HG03575 (cell line): ENCODE measurements at regions not wholly inside any gene's neighbourhood (a gene's known extent, or its start where the extent isn't known, plus 50 kb on each side); places are given as distances from the start of the nearest gene placed in this dataset.

Experiments
- ATAC-seq: cut with Tn5 transposase; IDR thresholded peaks from one replicate; pipeline ENCODE4 v1.9.1; 2021; ENCODE audit not compliant: unreplicated experiment, insufficient number of reproducible peaks, low FRiP score; ENCODE audit errors: extremely low read depth

GRCh38 chr3:189531271-189531670, 99.9 kb upstream of the TP63 start:
- no peak for ATAC-seq

DNA sequence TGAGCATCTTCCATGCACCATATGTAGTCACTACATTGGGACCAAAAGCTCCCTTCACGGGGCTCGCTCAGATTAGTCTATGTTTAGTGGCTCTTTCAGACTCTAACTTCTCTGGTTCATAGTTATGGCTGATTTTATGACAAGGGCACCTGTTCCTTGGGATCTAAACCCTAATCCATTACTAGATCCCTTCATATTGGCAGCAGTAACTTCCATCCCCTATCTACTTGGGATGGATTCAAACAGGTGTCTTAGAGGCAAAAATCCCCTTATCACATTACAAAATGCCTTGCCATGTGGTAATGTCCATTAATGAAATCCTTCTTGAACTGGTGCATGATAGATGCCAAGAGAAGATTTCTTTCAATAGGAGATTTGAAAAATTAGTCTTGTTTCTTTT, 96.7 kb upstream of the TP63 start:
- ATAC-seq: no peak

DNA sequence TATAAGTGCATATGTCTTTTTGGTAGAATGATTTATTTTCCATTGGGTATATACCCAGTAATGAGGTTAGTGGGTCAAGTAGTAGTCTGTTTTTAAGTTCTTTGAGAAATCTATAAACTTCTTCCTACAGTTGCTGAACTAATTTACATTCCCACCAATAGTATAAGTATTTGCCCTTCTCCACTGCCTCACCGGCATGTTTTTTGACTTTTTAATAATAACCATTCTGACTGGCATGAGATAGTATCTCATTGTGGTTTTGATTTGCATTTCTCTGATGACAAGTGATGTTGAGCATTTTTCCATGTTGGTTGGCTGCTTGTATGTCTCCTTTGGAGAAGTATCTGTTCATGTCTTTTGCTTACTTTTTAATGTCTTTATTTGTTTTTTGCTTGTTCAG, 94.1 kb upstream of the TP63 start:
- ATAC-seq: no peak

GRCh38 chr3:189547448-189547847, 83.7 kb upstream of the TP63 start:
- ATAC-seq: no peak

GRCh38 chr3:189548053-189548452, 83.1 kb upstream of the TP63 start:
- ATAC-seq: no peak

DNA sequence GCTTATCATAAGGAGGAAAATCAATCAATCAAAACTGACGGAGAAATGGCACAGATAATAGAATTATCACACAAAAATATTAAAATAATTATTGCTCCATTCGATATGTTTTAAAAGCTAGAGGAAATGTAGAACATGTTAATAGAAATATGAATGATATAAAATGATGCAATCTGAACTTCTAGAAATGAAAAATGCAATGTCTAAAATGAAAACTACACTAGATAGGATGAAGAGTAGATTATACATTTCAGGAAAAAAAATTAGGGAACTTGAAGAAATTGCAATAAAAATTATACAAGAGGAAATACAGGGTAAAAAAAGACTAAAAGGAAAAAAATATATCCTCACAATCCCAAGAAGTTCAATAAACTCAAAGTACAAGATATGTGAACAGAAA, 80.2 kb upstream of the TP63 start:
- ATAC-seq: no peak

GRCh38 chr3:189554868-189555557, 76.2 kb upstream of the TP63 start:
- no peak for ATAC-seq

DNA sequence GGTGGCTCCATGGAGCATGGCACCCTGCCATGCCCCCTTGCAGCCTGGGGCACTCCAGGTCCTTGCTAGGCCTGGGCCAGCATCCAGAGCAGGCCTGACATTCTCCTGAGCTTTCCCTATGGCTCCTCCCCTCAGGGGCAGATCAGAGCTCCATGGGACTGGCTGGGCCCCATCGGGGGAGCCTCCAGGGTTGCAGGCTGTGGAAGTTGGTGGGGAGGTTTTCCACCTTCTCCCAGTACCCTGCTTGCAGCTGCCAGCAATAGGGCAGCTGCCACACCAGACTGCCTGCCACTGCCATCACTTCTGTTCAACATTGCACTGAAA, 75.7 kb upstream of the TP63 start:
- no peak for ATAC-seq

- ATAC-seq: no peak
These were observed 73.4 kb upstream of the TP63 start for GRCh38 chr3:189557824-189558223.

- ATAC-seq: no peak
These were observed 69.9 kb upstream of the TP63 start for GRCh38 chr3:189561256-189561655.

DNA sequence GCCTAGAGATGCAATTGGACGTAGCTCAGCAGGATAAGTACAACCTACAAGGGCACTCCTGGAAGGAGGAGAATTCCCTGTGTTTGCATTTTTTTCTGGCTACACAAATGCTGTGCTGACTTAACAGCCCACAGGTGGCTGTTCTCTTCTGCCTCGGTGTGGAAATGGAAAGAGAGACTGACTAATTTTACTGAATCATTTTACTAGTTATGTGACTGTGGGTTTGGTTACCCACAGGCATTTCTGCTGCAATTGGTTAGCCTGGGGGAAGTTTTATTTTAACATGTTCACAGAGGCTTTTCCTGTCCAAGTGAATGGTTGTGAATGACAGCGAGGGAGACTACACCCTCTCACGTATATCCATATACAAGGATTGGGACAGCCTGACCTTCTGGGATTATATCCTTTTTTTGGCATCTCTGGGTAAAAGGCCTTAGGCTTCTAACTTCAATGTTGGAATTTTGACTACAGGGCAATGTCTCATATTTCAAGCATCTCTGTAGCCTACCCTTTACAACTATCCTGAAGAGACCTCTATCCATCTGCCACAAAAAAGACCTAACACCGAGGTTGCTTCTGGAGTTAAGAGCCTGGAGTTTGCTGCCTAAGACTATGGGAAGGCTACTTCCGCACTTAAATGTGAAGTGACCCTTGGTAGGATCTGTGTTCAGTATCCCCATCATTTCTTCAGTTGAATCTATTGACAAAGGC, 67.2 kb upstream of the TP63 start:
- peak; percentile 64 for ATAC-seq

- no peak for ATAC-seq
These were observed 64.5 kb upstream of the TP63 start for GRCh38 chr3:189566550-189567130.

- no peak for ATAC-seq
These were observed 63.9 kb upstream of the TP63 start for GRCh38 chr3:189567322-189567721.

- no peak for ATAC-seq
These were observed 63.3 kb upstream of the TP63 start for GRCh38 chr3:189567766-189568420.

DNA sequence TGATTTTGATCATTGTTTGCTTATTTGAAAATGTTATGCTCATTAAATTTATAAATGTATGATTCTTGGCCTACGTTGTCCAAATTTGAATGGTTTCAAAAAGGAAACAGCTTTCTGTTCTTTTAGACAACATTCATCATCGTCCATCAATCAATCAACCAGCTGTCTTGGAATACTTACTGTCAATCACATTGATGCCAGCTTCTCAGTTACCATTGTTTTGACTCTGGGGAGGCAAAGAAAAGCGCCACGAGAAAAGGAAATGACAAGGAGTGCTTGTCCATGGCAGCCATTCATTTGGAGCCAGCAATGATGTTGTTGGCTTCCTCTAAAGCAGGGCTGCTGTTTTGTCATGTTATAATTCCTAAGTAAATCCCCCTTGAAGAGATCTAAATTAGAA, 62.2 kb upstream of the TP63 start:
- no peak for ATAC-seq

DNA sequence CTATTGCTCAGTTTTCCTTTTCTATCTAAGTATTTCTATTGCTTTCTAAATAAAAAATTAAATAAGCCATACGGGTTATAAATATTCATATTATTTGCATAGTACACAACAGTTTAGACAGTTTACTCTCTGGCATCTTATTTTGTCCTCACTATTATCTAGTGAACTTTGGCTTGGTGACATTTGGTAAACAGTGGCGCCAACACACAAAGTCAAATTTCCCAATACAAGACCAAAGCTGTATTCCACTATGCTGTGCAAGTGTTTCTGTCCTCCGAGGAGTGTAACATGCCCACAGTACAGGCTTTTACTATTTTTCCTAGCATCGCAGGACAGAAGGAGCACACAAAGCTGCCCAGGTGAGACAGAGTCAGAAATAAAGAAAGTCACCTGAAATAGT, 61.7 kb upstream of the TP63 start:
- no peak for ATAC-seq

DNA sequence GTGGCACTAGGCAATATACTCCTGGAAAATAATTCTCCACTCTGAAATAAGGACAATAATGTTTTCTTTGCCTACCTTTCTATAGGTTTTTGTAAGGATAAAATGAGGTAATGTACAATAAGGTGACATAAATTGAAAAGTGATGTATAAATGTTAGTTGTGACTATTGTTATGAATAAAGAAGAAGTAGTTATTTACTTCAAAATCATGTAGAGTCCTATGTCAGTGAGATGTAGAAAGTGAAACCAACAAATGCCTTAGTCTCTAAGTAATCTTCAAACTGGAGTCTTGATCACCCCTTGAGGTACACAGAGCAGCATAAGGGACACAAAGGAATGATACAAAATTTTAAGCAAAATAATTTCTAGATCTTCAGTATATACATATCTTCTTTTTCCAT, 60.3 kb upstream of the TP63 start:
- ATAC-seq: peak; percentile 26

- no peak for ATAC-seq
These were observed 58.9 kb upstream of the TP63 start for GRCh38 chr3:189572249-189572648.

- peak; percentile 48 for ATAC-seq
These were observed 58.2 kb upstream of the TP63 start for GRCh38 chr3:189573004-189573403.

GRCh38 chr3:189576486-189576885, 54.7 kb upstream of the TP63 start:
- ATAC-seq: no peak
